SHP77 treated with DMSO at 0.1 percent for 48 hours (cell line): ENCODE measurements at regions not wholly inside any gene's neighbourhood (a gene's known extent, or its start where the extent isn't known, plus 50 kb on each side); places are given as distances from the start of the nearest gene placed in this dataset.
"Not testable (repeated sequence)": the region's sequence is repeated elsewhere in the genome, so short reads cannot be mapped to it uniquely, and the experiment has no call there.

Experiments
- DNase-seq: peaks from one replicate; lab custom pipeline; 2025; lab: John Stamatoyannopoulos, UW

DNA sequence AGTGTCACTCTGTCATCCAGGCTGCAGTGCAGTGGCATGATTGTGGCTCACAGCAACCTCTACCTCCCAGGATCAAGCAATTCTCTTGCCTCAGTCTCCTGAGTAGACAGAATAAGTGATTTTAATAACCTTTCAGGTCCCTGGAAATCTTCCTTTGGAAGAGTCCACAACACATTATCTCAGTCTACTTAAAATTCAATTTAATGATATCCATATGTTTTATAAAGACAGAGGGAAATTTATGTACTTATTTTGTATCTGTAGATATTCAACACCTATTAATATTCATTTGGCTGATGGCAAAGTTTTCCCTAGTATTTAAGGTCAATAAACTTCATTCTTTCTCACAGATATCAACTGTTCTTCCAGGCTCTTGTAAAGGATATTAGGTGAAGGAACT, 881.4 kb upstream of the GJE1 start:
- DNase-seq = no peak

DNA sequence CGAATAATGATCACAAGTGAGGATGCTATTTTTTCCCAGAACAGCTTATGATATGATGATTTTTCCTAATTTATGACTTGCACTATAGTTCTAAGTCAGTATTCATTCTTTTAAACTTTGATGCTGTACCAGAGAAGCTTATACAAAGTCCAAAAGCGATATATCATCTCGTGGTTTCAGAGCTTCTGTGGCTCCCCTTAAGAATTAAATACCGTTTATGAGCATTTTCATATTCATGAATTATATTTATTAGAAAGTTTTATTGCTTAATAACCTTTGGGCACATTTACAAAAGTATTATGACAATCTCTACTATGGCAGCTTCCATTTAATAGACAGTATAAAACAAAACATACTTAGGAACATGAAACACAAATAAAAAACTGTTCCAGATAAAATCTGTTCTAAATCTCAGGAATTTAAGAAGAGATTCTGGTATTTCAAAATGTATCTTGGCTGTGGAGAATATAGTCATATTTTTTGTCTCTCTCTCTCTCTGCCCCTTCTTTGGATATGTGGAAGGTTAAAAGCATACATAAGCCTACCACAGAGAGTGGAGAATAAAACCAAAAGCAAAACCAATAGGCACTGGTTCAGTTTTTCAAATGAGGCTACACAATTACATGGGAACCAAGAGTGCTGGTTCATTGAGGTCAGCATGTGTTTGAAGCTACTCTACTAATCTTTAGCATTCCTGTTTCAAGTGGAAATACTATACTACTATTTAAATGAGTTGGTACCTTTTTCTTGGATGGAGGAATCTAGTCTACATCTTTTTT, 884.5 kb upstream of the GJE1 start:
- no peak for DNase-seq

DNA sequence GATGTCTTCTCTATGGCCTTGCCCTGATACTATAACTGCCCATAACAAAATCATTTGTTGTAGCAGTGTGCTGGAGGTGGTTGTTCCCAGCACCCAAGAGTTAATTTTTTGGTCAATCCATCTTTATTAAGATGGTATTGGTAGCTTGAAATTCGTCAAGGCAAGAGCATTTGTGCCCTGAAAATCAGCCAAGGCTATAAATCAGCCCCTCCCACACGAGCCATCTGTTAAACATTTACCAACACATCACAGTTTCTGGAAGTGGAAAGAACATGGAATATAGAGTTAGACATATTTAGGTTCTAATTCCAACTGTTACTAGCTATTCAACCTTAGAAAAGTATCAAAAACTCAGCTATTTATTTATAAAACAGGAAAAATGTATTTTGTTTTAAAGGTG, 888.4 kb upstream of the GJE1 start:
- no peak for DNase-seq

DNA sequence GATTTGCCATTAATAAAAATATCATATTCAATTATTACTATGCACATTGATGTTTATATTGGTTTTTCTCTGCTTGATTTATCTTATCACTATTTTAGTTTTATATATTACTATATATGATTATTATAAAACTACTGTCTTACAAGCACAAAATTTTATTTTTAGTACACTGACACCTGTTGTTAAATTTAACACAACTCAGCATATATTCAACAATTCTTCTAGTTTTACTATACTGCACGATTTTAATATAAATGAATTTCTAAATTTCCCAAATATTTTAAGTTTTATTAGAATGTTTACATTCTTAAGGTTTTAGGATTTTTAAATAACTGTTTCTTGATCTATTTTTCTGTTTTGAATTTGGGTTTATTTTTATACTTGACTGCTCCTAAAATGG, 889.8 kb upstream of the GJE1 start:
- no peak for DNase-seq

DNA sequence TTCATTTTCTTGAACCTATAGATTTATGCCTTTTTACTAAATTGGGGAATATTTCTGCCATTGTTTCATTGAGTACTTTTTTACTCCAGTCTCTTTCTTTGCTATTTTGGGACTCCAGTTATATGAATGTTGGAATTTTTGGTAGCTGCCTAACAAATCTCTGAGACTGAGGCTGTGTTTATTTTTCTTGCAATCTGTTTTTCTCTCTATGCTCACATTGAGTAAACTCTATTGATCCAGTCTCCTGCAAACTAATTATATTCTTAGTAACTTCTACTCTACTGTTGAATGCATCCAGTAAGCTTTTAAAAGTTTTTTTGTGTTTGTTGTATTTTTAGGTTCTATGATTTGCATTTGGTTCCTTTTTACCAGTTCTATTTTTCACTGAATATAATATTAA, 903.4 kb upstream of the GJE1 start:
- DNase-seq = no peak

DNA sequence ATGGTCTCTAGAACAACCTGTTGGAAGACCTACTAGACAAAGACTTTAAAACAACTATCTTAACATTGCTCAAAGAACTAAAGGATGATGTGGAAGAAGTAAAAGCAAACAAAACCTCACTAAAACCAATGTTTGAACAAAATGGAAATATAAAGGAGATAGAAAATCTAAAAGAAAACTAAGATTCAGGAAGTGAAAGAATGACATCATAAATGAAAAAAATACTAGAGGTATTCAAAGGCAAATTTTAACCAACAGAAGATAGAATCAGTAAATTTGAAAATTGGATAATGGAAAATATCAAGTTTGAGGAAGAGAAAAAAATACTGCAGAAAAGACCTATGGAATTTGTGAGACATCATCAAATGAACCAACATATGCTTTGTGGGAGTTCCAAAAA, 914.1 kb upstream of the GJE1 start:
- DNase-seq = no peak

DNA sequence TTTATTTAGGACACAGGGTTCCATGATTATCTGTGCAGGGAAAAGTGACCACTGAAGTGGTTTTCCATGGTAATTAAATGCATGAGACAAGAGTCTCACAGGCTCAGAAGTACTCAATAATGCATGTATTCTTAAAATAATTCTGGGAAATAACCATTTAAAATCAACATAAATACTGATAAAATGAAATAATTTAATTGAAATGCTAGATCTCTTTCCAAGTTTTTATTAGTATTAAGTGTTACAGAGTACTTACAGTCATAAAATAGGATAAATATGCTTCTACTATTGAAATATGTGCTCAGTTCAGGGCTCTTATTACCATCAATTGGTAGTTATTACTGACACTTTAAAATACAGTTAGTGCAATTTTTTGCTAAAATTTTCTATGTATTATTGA, 916.0 kb upstream of the GJE1 start:
- DNase-seq = no peak

DNA sequence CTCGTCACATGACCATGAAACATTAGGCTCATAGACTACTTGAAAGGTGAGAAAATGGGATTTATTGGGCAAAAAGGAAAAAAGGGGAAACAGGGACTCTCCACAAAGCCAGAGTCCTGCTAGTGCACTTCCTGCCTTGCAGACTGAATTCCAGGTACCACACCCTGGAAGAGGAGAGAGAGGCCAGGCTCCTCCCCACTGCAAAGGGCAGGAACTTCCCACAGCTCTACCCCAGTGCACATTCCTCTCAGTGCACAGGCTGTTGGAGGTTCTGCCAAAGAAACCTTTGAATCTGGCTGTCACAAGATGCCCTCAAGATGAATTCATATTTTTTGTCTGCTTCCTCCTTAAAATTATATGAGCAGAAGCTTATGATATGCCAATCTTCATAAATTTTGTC, 920.4 kb upstream of the GJE1 start:
- no peak for DNase-seq

DNA sequence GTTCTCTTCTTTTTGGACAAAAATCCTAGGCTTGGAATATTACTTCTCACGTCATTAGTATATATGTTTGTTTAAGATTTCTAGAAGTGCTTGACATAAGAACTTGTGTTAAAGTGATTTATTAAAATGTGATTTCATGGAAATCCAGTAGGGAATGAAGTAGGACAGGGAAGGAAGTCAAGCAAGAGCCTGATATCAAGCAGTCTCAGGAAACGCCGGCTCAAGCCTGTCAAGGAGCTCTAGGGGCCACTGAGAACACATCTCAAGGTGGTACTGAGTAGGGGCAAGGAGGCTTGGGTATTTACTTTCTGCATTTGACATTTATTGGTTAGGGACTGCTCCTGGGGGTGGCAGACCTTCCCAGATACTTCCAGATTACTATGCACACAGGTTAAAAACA, 920.9 kb upstream of the GJE1 start:
- no peak for DNase-seq

DNA sequence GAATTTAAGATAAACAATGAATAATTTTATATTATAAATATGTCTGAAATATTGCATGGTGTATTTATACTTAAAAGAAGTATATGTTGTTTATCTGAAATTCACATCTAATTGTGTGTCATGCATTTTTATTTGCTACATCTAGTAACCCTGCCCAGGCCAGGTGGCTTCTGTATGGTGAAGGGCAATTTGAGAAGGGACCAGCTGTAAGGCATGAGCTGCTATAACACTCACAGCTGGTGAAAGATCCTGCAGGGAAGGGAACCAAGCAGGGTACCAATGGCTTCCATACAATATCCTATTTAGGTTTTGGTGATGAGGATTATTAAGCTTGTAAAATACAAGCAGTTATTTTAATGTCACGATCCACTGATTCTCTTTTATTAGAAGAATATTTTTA, 921.8 kb upstream of the GJE1 start:
- no peak for DNase-seq

DNA sequence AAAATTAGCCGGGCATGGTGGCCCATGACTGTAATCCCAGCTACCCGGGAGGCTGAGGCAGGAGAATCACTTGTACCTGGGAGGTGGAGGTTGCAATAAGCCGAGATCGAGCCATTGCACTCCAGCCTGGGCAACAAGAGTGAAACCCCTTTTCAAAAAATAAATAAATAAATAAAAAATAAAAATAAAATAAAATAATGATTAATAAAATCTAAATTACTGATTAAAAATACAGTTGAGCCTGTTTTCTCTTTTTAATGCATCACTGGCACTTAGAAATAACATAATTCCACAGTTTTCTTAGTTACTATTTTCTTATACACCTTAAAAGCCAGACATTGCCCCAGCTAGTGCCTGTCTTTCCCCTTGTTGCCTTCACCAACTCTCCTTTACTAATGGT, 922.8 kb upstream of the GJE1 start:
- no peak for DNase-seq

DNA sequence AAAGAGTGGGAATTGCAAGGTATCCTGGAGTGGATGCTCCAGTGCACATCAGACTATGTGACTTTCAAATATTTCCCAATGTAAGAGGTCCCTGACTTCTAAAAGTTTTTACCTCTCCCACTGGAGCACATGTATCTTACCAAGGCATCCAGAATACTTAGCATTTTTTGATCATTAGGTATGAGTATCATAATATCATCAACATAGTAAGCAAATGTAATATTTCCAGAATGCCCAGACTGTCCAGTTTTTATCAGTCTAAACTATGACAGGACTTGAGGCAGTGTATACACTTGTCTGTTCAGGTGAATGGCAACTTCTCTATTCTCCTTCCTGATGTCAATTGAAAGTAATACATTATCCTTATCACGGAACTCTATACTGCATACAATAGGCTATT, 924.6 kb upstream of the GJE1 start:
- DNase-seq = no peak

DNA sequence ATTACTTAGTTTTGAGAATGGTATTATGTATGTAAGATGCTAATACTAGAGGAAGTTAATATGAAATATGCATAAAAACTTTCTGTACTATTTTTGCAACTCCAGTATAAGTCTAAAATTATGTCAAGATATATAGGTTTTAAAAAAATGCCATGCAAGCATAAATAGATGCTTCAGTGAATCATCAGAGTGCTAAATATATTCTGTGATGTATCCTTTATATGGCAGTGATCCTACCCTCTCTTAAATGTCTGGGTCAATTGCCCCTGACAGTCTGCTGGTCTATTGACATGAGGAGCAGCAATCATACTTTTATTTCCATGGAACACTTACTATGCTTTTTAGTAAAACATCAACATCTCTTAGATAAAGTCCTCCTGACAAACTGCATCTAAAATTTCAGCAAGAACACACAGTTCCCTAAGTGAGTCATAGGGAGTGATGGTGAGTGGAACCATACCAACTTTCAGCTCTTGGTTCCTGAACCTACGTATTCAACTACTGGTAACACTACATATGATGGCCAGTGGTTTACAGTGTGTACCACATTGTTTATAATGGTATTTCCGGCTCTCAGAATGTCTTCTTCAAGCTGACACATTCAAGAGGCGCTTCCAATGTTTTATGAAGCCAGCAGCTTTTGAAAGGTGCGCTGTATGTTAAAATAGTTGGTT, 928.7 kb upstream of the GJE1 start:
- no peak for DNase-seq

DNA sequence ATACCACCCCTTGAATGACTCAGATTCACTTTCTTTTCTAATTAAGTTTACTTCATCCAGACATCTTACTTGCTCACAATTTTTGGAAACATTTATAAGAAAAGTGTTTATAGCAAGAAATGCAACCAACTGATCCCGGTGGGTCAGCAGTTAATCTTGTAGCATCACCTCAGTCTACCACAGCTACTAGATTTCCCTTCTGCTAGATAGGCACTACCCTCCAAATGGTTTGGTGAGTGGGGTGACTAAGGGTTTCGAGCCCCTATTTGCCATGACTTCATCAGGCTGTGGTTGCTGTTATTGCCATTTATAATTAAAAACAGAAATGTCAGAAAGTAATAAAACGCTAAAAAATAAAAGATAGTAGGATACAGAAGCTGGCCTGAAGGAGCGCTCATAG, 930.1 kb upstream of the GJE1 start:
- DNase-seq = no peak

DNA sequence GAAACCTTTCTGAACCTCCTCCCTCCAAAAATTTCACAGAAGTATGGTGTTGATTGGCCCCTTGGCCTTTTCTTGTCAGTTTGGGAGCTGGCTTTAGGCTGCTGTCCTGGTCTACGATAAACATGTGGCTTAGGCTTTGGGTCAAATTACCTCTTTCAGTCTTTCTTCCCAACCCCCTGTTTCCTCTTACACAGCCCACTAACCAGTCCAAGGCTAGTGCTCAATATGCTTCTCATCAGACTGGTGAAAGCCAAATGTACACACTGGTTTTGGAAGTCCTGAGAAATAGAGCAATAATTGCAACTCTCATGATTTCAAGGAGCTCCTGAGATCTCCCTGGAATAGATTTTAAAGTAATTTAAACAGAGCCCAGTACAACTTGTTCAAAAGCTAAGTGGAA, 933.7 kb upstream of the GJE1 start:
- no peak for DNase-seq

DNA sequence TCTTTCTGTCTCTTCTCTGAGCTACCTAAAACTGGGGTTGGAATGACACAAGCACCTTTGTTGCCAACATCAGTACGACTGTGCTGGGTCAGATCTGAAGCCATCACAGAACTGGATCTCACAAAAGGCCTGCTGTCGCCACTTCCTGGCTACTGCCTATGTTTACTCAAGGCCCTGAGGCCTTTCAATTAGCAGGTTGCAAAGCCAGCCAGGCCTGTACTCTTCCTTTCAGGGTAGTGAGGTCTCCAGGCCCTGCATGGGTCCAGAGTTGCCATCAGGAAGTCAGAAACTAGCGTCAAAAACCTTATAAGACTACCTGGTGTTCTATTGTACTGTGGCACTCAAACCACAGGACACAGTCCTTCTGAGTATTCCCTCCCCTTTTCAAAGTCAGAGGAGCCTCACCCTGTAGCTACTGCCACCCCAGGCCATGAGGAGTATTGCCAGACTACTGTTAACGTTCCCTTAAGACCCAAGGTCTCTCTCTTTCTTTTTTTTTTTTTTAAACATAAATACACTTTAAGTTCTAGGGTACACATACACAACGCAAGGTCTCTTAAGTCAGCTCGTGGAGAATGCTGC, 937.4 kb upstream of the GJE1 start:
- no peak for DNase-seq

DNA sequence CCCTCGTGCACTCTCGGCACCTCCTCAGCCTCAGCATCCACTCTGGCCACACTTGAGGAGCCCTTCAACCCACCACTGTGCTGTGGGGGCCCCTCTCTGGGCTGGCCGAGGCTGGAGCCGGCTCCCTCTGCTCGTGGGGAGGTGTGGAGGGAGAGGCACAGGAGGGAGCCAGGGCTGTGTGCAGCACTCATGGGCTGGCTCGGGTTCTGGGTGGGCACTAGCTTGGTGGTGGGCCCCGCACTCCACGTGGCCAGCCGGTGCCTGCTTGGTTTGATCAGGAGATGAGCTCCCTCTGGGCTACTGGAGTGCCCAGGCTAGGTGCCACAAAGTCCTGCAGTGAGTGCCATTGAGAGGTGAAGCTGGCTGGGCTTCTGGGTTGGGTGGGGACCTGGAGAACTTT, 949.4 kb upstream of the GJE1 start:
- DNase-seq = no peak

DNA sequence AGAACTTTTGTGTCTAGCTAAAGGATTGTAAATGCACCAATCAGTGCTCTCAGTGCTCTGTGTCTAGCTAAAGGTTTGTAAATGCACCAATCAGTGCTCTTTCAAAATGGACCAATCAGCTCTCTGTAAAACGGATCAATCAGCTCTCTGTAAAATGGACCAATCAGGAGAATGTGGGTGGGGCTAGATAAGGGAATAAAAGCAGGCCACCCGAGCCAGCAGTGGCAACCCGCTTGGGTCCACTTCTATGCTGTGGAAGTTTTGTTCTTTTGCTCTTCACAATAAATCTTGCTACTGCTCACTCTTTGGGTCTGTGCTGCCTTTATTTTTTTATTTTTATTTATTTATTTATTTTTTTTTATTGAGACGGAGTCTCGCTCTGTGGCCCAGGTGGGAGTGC, 957.3 kb upstream of the GJE1 start:
- not testable (repeated sequence) for DNase-seq

DNA sequence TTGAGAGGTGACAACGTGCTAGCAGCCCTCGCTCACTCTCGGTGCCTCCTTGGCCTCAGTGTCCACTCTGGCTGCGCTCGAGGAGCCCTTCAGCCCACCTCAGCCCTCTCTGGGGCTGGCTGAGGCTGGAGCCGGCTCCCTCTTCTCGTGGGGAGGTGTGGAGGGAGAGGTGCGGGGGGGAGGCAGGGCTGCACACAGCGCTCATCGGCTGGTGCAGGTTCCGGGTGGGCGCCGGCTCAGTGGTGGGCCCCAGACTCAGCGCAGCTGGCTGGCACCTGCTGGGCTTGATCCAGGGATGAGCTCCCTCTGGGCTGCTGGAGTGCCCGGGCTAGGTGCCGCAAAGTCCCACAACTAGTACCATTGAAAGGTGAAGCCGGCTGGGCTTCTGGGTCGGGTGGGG, 957.8 kb upstream of the GJE1 start:
- DNase-seq = no peak

DNA sequence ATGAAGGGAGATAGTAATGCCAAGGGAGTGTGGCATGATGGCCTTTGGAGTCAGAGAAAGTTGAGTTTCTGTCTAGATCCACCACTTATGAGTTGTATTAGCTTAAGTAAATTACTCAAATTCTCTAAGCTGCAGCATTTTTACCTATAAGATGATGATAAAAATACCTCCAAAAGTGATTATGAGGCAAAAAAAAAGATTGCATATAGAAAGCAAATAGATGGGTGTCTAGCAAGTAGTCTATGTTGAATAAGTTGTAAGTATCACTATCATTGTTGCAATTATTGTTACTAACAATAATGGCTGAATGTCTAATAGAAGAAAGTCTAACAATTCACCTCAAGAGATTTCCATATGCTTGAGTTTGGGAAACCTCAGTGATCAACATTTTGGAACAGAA, 959.2 kb upstream of the GJE1 start:
- no peak for DNase-seq

DNA sequence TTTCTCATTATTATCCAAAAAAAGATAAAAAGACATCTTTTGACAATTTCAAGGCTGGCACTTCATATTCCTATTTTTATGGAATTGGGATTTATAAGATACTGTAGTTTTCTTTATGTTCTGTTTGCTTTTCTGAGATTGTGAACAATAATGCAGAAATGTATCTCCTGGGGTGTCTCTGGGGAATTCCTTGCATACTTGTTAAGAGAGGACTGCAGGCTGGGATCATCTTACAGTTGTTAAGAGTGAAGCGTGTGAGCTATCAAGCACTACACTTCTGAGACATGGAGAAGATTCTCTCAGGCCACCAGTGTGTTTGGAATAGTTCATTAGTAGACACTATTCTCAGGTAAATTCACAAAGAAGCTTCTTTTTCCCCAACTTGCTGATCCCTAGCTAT, 963.3 kb upstream of the GJE1 start:
- DNase-seq = no peak

DNA sequence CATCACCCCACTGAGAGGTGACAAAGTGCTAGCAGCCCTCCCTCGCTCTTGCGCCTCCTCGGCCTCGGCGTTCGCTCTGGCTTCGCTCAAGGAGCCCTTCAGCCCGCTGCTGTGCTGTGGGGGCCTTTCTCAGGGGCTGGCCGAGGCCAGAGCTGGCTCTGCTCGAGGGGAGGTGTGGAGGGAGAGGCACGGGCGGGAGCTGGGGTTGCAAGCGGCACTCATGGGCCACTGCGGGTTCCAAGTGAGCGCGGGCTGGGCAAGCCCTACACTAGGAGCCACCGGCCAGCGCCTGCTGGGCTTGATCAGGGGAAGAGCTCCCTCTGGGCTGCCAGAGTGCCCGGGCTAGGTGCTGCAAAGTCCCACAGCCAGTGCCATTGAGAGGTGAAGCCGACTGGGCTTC, 964.8 kb upstream of the GJE1 start:
- no peak for DNase-seq

DNA sequence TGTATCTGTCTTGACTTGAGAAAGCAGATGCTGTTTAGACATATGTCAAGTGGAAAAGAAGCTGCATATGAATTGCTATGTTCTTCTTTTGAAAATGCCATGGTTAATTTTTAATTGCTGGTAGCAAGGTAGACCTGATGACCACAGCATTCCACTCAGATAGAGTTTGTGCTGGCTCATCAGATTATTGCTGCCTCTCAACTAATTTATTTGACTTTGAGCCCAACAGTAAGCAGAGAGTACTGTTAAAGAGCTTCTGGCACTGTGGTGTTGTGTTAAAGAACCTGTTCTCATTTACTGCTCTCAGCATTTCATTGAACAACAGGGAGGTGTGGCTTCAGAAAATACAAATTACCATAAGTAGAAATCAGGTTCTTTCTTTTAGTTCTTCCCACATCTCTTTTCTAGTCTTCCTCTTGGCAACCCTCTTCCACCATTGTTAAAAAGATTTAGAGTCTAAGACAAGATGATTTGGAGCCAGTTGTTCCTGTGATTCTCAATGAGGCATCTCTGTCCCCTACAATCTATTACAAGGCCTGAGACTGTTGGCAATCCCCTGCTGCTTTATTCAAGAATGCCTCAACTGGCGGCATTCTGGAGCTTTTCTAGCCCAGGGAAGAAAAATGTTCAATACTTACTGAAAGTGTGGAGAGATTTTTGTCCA, 967.6 kb upstream of the GJE1 start:
- no peak for DNase-seq
